COLO668 (cell line): ENCODE measurements at regions not wholly inside any gene's neighbourhood (a gene's known extent, or its start where the extent isn't known, plus 50 kb on each side); places are given as distances from the start of the nearest gene placed in this dataset.

Experiments
- DNase-seq: peaks from one replicate; lab custom pipeline; 2025; ENCODE audit not compliant: unreplicated experiment; lab: John Stamatoyannopoulos, UW

DNA sequence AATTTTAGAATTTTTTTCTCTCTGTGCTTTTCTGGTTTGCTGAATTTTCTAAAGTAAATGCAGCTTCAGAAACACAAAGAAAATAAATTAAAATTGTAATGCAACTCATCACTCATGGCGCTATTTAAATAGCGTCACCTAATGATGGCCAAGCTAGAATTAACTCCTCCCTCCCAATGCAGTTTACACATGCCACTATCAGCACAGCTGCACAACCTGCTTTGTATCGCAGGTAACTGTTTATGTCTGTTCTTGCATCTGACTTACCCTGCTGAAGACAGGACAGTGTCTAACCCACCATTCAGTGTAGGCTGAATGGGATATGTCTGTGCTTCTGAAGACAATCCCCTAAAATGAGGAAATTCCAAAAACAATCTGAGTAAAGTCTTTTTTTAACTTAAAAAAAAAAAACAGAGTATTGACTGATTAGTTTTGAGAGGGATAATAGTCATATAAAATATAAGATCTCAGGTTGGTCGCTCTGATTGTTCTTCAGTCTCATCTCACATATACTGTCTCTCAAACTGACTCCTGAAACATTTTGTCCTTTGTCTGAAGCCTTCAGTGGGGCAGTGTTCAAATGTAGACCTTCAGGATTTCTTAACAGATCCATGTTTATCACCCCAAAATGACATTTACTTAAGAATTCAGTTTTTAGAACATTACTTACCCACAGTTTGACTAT is 271.4 kb downstream of the ZEB2 start:
- DNase-seq: no peak

DNA sequence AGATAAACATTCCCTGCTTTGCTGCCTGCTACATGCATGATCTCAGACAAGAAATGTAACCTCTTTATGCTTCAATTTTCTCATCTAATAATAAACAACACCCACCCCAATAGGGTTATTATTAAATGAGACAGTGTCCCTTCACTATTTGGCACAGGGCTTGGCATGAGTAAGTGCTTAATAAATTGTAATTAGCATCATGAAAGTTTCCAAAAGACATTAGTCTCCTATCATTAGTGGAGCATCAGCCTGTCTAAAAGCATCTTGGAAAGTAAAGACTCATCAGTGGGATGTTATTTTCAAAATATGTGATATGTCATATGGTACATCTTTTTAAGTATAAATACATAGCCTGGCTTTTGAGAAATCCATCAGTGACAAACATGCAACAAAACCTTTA is 275.0 kb downstream of the ZEB2 start:
- no peak for DNase-seq

DNA sequence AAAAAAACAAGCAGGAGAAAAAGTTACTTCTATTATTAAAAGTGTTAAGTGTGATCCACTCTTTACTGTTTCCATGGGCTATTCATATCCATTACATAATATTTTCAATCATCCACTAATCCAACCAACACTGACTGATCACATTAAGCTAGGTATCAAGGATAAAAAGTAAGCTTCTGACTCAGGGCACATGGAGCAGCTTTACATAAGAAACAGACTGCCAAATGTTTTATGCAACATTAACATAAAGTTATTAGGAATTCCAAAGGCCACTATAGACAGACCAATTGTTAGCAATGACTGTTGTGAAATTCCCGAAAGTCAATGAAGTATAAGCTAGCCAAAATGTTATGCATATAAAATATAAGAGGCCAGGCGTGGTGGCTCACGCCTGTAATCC is 277.6 kb downstream of the ZEB2 start:
- DNase-seq: no peak

DNA sequence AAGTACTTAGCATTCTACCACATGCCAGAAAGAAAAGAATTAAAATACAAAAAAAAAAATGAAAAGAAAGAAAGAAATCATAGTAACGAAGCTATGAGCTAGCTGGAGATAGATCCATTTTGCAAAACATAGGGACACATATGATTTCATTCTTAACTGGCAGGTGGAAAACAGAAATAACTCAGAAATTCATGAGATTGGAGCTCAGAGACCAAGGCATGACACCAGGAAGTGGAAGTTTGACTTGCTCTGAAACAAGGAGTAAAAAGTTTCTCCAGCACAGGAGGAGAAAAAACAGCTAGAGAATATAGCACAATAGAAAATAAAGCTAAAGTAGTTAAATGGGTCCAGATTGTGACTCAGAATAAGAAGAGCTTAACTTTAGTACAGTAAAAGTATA is 278.1 kb downstream of the ZEB2 start:
- no peak for DNase-seq

DNA sequence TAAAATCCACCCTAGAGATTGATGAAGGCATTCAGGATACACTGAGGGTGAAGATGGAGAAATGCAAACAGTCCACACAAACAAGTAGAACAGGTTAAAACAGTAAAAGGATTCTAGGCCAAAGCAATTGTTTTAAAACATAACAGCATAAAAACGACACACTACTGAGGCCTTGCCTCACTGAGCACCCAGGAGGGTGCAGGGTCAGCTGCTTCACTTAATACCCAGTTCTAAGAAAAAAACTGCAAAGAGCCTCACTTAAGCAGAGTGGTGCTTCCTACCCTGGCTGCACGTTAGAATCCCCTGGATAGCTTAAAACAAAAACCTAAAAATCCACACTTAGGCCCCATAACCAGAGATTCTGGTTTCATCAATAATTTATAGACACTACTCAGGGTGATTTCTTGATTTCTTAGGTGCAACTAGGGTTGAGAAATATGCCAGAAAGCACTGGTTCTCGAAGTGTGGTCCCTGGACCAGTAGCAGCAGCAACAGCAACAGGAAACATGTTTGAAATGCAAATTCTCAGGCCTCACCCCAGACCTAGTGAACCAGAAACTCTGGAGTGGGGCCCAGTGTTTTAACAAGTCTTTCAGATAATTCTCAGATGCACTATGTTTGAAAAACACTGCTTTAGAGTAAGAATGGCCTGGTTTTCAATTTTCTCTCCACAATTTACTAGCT is 279.1 kb downstream of the ZEB2 start:
- DNase-seq: no peak

DNA sequence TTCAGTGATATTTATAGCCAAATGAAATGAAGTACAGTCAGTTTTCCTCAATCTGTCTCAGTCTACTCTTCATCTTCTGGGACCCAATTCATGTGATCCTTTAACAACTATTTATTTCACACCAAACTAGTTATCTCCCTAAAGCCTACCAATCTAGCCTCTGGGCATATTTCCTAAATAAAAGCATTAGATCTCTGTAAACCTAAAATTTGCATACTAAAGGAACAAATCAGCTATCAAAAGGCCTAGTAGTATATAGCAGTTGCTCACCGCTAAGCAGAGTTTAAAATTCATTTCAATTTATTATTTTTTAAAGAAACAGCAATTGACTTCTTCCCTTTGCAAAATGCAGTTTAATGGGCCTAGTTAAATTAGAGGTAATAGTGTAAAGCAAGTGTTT is 280.2 kb downstream of the ZEB2 start:
- no peak for DNase-seq

DNA sequence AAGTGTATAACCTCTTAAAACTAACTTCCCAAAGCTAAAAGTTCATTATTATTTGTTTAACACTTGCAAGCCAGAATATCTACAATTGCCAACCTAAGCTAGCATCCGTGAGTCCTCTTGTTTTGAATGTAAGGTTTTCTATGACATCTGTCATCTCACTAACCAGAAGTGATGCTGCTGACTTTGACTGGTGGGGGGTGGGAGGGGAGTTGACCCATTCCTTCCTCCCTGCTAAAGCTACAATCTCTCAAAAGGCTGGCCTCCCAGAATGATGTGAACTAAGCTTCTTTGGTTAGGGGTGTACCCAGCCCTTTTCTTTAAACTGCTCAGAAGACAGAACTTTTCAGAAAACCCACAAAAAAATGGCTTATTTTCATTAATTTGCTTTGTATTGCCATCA is 280.6 kb downstream of the ZEB2 start:
- no peak for DNase-seq

DNA sequence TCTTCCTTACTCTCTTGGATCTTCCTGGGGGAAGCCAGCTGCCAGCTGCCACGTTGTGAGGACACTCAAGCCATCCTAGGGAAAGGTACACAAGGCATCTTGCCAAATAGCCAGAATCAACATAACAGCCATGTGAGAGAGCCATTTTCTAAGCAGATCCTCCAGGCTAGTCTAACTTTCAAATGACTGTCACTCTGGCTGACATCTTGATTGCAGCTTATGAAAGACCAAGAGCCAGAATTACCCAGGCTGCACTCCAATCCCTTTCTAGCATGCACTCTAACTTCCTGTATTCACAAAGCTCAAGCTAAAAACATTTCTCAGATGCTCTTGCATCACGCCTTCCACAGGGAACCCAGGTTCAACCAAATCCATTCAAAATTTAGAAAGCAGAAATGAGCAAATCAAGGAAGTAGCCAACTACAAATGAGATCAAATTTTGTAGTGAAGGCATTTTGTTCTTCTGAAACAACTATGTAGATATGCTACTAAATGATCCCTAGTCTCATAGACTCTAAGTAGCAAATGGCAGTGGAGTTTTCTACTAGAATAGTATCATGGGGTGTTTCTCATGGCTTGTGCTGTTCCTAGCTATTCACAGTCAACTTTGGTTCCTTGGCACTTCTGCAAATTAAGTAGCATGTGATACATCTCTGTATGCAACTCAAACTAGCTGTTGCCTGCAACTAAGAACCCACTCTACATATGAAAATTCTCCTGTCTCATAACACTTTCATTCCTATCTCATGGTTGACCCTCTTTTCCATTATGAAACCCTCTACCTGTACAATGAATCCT is 281.9 kb downstream of the ZEB2 start:
- DNase-seq: peak; percentile 16

DNA sequence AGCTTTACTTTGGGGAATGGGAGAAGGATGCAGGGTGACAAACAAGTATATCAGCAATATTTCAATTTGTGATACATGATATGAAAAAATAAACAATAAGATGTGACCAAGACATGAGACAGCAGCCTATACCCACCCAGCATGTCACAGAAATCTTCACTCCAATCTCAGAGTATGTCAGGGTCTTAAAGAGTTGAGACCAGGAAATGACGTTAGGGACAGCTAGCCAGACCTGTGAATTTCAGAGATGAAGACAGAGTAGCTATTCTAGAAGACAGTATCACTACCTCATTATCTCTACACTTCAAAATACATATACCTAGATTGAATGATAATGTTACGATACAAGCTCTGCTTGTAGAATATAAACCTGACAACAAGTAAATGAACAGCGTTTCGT is 282.8 kb downstream of the ZEB2 start:
- no peak for DNase-seq

DNA sequence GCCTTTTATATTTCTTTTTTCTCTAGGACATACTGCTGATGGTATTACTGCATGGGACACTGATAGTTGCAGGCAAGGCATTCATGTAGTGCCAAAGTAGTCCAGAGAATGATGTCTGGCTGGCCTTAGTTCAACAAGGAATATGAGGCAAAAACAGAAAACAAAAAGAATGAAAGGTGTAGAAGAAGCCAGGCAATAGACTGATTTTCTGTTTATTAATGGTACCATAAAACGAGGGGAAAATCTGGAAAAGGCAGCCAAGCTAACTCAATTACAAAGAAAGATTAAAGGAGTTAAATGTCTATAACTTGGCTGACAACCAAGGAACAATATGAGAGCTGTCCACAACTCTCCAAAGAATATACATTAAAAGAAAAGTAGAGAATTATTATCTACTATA is 284.9 kb downstream of the ZEB2 start:
- DNase-seq: no peak

DNA sequence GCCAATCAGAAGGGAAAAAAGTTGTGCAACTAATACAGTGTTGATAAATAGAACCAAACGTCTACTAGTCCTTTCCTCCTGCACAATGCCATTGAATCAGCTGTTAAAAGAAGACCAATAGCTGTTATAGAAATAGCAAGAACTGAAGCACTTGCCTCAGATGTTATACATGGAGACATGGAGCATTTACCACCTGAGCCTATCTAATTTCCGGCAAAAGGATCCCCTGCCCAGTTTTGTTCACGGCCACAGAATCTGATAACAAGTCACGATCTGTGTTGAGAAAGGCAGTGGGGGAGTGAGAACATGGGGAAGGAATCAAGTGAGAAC is 285.4 kb downstream of the ZEB2 start:
- DNase-seq: no peak

DNA sequence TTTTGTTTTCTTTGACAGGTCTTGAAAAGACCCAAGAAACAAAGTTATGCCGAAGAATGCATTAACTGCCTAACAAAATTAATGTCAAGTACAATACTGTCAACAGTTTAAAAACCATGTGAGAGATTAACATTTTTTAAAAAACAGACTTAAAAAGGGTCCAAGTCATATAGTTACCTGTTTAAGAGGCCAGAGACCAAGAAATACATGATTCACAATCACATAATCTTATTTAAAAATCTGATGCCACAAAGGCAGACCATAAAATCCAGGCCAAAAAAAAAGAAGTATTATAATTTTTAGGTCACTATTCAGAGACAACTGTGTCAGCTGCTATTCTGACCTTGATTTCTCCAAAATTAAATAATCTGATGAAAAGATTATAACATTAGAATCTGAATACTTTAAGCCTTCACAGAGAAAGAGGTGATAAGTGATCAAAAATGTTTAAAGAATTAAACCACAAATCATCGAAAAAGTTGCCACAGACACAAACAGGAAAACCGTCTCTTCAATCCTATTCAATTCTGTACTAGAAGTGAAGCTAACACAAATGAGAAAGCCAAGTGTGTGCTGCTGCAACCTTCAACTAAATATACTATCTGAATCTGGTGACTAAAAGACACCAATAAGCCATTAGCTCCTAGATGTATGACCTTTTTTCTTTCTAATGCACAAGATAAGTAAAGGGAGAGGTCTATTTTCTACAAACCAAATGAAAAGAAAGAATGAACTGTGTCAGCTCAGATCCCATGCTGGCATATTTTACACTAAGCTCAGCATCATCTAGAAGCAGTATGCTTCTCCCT is 286.0 kb downstream of the ZEB2 start:
- DNase-seq: no peak

DNA sequence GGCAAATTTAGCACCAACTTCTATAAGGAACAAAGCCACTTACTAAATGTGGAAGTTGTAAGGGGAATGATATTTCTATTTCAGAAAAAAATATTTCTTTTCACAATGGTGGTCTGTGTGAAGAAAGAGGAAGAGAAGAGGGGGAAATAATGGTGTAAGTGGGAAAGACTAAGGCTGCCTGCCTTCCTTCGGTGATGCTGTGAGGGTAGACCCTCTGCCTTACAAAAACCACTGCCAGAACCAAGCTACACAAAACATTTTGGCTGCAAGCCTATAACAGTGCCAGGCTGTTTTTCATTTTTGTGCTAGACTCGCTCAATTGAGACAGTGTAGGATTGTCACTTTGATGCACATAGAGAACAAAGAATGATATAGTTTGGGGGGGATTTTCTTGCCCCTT is 286.6 kb downstream of the ZEB2 start:
- no peak for DNase-seq

DNA sequence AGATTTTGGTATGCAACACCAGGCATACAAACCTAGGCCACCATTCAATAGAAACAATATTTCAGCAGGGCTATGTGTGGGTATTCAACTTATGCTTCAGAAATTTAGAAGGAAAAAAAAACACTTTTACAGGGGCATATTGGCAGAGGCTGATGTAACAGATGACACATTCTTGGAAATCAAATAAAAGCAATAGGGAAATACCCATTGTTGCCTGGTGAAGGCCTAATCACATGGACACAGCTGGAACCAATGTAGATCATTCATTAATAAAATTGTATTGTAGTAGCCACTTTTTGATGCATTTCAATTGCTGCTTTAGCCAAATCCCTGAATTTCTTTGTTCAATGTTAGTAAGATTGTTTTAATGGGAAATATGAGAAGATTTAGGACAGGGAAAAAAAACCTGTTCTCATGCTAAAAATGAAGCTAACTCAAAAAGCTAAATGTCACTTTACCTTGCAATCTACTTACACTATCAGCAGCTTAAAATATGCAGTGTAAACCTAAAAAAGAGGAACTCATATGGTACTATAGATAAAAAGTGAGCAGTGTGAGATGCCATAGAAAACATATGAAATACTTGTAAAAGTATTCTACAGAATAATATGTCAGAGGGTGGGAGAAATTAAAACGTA is 289.4 kb downstream of the ZEB2 start:
- no peak for DNase-seq

DNA sequence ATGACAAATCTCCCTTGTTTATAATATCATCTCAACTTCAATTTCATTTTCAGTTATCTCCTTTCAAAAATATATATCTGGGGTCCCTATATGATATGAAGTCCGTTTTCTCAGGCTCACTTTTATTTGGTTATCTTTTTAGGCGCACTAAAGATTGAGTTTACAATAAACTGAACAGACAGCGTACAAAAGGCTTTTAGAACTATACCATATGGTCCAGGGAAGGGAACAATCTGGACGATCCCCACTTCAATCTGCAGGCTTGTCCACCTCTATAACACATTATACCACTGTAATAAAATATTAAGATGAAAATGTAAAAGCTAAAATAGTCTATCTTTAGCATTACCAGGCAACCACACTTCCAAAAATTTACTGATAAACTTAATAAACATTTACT is 289.9 kb downstream of the ZEB2 start:
- DNase-seq: no peak

DNA sequence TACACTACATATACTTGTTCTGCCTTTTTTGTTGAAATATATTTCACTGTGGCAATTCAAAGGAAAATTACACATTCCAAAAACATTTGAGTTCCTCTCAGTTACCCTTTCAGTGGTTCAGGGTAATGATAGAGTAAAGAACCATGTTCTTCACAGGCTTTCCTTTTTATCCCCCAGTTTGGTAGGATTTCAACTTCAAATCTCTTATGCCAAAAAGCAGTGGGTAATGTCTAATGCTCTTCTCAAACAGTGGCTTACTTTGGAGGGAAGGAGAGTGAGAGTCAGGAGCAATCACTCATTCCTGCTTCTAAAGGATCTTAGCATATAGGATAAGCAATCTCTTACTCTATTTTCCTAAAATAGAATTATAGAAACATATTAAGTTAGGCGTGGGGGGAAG is 290.6 kb downstream of the ZEB2 start:
- DNase-seq: no peak

DNA sequence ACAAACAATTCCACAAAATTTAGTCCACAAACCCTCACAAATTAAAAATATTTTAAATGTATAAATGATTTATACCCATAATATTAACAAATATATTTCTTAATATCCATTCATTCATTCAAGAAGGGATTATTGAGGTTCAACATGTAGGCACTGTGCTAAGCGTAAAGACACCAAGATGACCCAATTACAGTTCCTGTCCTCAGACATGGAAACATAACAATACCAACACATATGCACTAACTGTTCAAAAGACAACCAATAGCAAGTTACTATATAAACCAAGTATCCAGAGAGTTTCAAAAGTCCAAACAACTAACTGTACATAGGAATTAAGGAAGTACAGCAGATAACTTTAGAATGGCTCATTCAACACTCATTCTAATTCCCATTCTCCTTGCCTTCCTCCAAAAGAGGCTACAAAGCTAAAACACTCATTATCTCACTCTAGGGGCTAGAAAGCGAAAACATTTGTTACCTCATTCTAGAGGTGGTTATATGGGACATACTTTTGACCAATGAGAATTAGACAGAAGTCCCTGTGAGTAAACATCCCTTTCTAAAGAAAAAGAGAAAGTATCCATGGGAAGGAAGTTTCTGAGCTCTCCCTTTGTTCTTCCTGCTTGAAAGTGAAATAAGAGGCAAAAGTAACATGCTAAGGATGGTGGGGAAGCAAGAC is 292.4 kb downstream of the ZEB2 start:
- no peak for DNase-seq

DNA sequence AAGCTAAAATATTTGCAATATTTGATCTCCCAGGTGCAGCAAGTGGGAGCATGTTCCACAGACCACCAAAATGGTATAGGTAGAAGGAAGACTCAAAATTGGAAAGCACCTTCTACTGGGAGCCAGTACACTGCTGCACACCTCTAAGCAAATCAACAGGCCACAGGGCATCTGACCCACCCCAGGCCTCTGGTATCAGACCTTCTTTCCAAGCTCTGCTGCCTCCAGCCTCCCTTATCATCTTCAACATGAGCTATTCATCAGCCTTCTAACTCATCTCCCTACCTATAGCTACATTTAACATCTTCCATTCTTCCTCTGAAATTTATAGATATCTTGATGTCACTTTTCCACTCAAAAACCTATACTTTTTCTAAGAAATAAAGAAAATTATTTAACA is 294.8 kb downstream of the ZEB2 start:
- no peak for DNase-seq

DNA sequence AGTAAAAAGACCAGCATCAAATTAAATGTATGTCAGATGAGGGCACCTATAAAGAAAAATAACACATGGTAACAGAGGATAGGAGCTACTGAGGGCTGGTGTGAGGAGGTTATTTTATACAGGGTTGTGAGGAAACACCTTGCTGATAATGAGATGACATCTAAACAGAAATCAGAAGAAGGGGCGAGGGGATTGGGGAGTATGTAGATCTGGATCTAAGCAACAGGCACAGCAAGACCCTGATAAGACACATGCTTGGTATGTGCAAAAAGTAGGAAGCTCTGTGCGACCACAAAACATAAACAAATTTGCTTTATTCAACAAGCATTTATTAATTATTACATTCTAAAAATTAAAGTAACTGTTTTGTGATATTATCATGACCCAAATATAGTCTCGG is 295.4 kb downstream of the ZEB2 start:
- DNase-seq: no peak

DNA sequence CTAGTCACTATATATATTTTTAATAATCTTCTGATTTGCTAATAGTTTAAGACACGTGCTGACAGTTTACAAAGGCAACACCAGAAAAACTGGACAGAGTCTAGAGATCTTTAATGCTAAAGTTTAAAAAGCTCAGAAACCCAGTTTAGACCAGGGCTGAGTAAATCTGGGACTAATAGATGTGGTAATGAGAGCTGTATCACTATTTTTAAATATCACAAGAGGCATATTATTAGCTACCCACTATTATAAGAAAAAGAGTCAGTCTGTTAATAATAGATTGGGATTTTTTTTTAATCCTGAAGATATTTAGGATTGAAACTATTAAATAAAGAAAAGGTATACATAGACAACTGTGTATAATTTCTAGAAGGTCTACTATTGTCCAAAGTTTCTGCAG is 299.9 kb downstream of the ZEB2 start:
- no peak for DNase-seq
